NOMO-1 (cell line): ENCODE measurements at regions not wholly inside any gene's neighbourhood (a gene's known extent, or its start where the extent isn't known, plus 50 kb on each side); places are given as distances from the start of the nearest gene placed in this dataset.
A peak's percentile ranks its signal among the peaks of the same experiment; 100 is the strongest.
"Not testable (repeated sequence)": the region's sequence is repeated elsewhere in the genome, so short reads cannot be mapped to it uniquely, and the experiment has no call there.

Experiments used
- DNase-seq, 2 experiments: peaks; one replicate each; lab custom pipeline; 2025; ENCODE audit not compliant: unreplicated experiment in 2 of 2; lab: John Stamatoyannopoulos, UW

DNA sequence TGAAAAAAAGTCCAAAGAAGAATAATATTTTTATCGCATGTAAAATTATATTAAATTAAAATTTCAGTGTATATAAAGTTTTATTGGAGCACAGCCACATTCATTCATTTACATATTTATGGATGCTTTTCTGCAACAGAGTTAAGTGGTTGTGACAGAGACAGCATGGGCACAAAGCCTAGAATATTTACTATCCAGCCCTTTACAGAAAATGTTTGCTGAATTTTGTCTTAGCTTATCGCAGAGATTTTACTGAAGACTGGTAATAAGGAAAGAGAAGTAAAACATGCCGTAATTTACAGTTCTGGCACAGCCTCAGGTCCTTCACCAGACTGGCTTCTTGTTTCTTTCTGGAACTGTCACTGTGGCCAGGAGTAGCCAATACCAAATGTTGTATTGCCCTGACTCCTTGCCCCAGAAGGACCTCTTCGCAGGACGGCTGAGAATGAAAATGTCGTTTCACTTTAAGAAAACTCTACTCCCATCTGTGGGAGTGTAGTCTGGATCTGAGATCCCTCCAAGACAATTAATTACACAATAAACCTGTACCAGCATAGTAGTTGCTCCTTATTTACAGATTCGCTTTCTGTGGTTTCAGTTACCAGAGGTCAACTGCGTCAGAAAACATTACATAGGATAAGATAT, 94.9 kb upstream of the GOT2 start:
- DNase-seq = no peak

DNA sequence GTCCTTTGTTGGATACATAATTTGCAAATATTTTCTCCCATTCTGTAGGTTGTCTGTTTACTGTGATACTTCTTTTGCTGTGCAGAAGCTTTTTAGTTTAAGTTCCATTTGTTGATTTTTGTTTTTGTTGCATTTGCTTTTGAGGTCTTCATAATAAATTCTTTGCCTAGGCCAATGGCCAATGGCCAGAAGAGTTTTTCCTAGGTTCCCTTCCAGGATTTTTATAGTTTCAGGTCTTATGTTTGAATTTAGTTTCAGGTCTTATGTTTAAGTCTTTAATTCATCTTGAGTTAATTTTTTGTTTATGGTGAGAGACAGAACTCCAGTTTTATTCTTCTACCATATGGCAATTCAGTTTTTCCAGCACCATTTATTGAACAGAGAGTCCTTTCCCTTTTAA, 90.1 kb upstream of the GOT2 start:
- DNase-seq = no peak

DNA sequence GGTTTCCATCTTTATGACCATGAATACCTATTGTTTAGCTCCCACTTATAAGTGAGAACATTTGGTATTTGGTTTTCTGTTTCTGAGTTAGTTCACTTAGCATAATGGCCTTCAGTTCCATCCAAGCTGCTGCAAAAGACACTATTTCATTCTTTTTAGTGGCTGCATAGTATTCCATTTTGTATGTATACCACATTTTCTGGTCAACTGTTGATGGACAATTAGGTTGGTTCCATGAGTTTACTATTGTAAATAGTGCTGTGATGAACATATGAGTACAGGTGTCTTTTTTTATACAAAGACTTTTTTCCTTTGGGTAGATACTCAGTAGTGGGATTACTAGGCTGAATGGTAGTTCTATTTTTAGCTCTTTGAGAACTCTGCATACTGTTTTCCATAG, 87.8 kb upstream of the GOT2 start:
- no peak for DNase-seq

DNA sequence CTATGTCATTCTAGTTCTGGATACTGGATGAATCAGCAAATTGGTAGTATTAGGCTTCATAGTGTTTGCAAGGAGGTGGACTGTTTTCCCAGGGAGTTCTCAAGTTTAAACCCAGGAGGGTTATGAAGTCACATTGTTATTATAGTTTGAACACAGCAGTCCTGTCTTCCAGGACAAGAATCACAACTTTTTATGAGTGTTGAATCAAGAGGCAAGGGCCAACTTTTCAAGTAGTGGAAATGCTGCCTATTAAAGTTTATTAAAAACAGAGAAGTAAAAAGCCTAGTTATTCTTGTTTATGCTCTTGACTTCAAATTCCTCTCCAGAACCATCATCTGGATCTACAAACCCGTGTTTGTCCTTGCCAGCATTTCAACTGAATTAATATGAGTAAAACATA, 86.3 kb upstream of the GOT2 start:
- no peak for DNase-seq

DNA sequence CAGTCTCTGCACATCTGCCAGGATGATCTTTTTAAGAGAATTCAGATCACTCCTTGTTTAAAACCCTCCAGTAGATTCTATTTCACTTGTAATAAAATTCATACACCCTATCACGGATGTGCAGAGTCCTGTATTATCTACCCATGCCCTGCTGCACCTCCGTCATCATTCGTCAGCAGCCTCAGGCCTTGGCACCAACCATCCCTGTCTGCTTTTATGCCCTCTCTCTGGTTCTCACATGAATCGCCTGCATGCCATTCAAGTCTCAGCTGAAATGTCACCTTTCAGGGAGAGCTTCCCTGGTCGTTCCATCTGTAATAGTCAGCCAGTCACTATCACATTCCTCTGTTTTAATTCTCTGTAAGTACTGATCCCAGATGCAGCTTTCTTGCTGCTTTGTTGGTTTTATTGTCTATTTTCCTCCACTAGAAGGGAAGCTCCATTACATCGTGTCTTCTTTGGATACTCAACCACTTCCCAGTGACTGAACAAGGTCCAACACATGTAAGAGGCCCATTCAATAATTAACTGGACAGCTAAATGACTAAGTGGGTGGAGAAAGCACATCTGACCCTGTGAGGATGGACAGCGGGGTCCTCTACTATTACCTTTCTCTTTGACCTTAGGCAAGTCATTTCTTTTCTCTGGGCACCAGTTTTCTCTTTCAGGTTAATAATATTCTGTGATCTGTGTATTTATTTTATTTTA, 81.2 kb upstream of the GOT2 start:
- DNase-seq = no peak

DNA sequence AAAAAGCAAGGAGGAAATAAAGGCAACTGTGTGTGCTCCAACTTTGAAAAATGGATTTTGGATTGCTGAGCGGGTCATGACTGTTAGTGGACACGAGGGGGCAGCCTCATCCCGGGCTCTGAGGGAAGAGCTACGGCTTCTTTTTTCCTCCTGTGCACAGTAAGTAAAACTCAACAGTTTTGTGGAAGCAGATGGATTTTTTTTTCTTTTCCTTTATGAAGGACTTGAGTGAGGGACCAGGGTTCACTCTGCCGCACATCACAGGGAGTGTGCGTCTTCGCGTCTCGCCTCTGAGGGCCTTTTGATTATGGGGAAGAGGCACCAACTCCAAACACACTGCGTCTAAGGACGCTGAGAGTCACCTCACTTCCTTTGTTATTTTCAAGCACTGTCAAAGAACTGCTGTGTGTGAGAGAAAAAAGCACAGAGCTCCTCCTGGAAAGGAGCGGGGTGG, 80.3 kb upstream of the GOT2 start:
- DNase-seq = peak; percentile 34 to 72

DNA sequence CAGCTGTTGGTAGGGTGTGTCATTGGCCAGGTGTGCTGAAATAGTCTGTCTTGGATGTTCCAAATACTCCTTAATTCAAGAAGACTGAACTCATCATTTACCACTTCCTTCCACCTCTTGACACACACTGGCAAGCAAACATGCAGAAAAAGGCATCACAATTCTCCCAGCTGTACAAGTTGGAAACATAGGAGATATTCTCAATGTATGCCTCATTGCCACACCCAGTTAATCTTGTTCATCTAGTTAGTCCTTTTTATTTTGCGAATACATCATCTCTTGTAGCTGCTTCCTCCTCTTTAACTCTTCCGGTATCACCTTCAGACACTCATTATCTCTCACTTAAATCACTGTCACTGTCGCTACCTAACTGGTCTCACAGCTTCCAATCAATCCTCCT, 75.1 kb upstream of the GOT2 start:
- no peak for DNase-seq

DNA sequence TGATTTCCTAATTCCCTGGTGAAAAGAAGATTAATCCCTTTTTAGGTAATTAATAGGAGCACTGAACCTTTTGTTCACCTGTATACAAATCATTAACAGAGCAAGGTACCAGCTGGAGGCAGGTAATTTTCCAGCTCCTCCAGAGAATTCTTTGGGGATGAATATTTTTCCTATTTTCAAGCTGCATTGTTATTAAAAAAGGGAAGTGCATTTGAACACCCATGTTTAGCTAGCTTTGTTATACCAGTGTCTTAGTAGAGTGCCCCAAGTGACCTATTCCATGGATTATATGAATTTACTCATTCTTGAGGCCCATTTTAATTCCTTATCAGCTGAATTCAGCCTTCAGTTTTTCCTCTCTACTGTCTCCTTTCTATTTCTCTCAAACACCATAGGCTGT, 73.2 kb upstream of the GOT2 start:
- DNase-seq = no peak

DNA sequence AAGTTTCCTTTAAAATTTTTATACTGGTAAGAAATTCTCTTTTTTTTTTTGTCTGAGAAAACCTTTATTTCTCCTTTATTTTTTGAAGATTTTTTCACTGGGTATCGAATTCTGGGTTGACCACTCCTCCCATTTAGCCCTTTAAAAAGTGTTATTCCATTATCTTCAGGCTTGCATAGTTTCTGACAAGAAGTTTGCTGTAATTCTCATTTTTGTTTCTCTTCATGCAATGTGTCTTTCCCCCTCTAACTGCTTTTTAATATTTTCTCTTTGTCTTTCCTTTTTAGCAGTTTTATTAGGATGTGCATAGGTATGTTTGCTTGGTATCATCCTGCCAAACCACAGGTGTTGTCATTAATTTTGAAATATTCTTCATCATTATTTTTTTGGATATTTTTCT, 67.7 kb upstream of the GOT2 start:
- no peak for DNase-seq

DNA sequence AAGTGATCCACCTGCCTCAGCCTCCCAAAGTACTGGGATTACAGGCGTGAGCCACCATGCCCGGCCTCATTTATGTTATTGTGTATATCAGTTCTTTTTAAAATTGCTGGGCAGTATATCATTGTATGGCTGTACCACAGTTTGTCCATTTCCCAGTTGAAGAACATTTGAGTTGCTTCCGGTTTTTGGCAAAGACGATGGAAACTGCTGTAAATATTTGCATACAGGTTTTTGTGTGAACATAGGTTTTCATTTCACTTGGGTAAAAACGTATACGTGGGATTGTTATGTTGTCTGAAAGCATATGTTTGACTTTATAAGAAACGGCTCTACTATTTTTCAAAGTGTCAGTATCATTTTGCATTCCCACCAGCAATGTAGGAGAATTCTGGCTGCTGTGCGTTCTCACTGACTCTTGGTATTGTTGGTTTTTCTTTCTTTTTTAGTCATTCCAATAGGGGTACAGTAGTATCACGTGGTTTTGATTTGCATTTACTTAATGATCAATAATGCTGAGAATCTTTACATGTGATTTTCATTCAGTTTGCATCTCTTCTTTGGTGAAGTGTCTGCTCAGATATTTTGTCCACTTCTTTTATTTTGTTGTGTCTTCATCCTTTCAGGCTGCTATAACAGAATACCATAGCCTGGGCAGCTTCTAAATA, 63.2 kb upstream of the GOT2 start:
- DNase-seq = no peak

DNA sequence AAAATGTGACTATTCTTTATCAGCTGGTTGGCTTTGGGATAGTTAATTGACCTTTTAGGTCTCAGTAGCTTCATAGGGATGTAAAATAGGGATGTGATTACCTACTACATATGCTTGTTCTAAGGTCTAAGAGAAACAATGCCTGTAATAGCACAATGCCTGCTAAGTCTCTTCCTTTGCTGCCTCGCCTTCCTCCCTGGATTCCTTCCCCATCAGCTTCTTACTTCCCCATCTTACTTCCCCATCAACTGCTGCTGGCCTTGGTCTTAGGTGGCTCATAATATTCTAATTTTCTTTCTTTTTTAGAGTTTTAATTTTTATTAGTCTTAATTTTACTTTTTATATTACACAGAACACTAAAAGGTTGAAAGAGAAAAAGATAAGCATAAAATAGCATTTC, 59.2 kb upstream of the GOT2 start:
- DNase-seq = peak in 1 of 2 experiments; percentile 25

DNA sequence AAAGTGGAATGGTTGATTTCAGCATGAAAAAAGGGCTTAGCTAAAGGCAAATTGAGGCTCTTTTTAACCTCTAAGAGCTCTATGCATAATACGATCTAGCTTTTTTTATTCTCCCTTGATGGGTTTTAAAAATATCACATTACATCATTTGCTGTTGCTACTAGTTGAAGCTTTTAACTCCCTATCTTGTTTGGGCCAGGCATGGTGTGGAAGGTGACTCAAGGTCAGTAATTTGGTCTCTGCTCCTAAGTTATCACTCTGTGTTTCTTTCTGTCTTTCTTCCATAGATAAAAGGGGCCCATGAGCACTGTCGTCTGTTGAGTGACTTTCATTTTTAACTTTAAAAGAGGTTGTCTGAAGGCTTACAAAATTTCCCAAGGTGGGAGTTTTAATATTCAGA, 58.1 kb upstream of the GOT2 start:
- no peak for DNase-seq

DNA sequence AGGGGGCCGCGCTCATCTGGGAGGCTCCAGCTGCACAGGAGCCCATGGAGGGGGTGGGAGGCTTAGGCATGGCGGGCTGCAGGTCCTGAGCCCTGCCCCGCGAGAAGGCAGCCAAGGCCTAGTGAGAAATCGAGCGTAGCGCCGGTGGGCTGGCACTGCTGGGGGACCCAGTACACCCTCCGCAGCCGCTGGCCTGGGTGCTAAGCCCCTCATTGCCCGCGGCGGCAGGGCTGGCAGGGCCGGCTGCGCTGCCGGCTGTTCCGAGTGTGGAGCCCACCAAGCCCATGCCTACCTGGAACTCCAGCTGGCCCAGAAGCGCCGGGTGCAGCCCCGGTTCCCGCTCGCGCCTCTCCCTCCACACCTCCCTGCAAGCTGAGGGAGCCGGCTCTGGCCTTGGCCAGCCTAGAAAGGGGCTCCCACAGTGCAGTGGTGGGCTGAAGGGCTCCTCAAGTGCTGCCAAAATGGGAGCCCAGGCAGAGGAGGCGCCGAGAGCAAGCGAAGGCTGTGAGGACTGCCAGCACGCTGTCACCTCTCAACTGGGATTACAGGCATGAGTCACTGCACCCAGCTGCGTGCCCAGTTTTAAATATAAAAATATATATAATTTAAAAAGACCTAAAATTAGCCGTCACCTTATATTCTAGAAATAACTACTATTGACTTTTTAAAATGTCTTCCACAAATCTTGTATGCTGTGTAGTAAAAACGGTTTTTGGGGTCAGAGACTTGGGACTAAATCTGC, 56.9 kb upstream of the GOT2 start:
- DNase-seq = not testable (repeated sequence)

DNA sequence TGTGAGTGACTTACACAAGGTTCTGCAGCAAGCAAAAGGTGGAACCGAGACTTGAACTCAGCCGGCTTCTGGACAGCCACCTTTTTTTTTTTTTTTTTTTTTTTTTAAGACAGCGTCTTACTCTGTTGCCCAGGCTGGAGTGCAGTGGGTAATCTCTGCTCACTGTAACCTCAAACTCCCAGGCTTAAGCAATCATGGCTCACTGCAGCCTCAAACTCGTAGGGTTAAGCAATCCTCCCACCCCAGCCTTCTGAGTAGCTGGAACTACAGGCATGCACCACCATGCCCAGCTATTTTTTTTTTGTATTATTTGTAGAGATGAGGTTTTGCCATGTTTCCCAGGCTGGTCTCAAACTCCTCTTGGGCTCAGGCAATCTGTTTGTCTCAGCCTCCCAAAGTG, 55.2 kb upstream of the GOT2 start:
- peak; percentile 33 to 37 for DNase-seq
